HG03432 (cell line): ENCODE measurements at regions not wholly inside any gene's neighbourhood (a gene's known extent, or its start where the extent isn't known, plus 50 kb on each side); places are given as distances from the start of the nearest gene placed in this dataset.
"Not testable (repeated sequence)": the region's sequence is repeated elsewhere in the genome, so short reads cannot be mapped to it uniquely, and the experiment has no call there.

Source experiments
- ATAC-seq: cut with Tn5 transposase; IDR thresholded peaks from one replicate; pipeline ENCODE4 v1.9.1; 2021; ENCODE audit warnings: mild to moderate bottlenecking, moderate library complexity; ENCODE audit not compliant: unreplicated experiment

- ATAC-seq, result no peak
These were observed 234.9 kb upstream of the CAND1 start for GRCh38 chr12:67034110-67034879.

GRCh38 chr12:67035121-67035520 is 234.0 kb upstream of the CAND1 start:
- ATAC-seq, result no peak

GRCh38 chr12:67038486-67038885 is 230.7 kb upstream of the CAND1 start:
- no peak for ATAC-seq

GRCh38 chr12:67039995-67040860 is 228.9 kb upstream of the CAND1 start:
- ATAC-seq, result no peak

- no peak for ATAC-seq
These were observed 228.4 kb upstream of the CAND1 start for GRCh38 chr12:67040861-67041137.

GRCh38 chr12:67042697-67043131 is 226.4 kb upstream of the CAND1 start:
- ATAC-seq, result no peak

GRCh38 chr12:67043771-67044170 is 225.4 kb upstream of the CAND1 start:
- no peak for ATAC-seq

GRCh38 chr12:67045650-67046049 is 223.5 kb upstream of the CAND1 start:
- no peak for ATAC-seq

- no peak for ATAC-seq
These were observed 223.1 kb upstream of the CAND1 start for GRCh38 chr12:67046062-67046461.

- no peak for ATAC-seq
These were observed 221.5 kb upstream of the CAND1 start for GRCh38 chr12:67047634-67048033.

- ATAC-seq, result no peak
These were observed 220.8 kb upstream of the CAND1 start for GRCh38 chr12:67048371-67048770.

- not testable (repeated sequence) for ATAC-seq
These were observed 220.0 kb upstream of the CAND1 start for GRCh38 chr12:67049199-67049598.

GRCh38 chr12:67052981-67053380 is 216.2 kb upstream of the CAND1 start:
- ATAC-seq, result no peak

- ATAC-seq, result no peak
These were observed 212.8 kb upstream of the CAND1 start for GRCh38 chr12:67056329-67056728.

GRCh38 chr12:67057072-67057471 is 212.1 kb upstream of the CAND1 start:
- no peak for ATAC-seq

GRCh38 chr12:67062193-67062592 is 207.0 kb upstream of the CAND1 start:
- no peak for ATAC-seq

GRCh38 chr12:67067453-67068203 is 201.5 kb upstream of the CAND1 start:
- ATAC-seq, result no peak

- ATAC-seq, result no peak
These were observed 200.9 kb upstream of the CAND1 start for GRCh38 chr12:67068204-67068731.

- ATAC-seq, result peak; percentile 78
These were observed 200.3 kb upstream of the CAND1 start for GRCh38 chr12:67068761-67069450.

- peak; percentile 82 for ATAC-seq
These were observed 199.5 kb upstream of the CAND1 start for GRCh38 chr12:67069451-67070306.
